ENCODE measurements at regions not wholly inside any gene's neighbourhood (a gene's known extent, or its start where the extent isn't known, plus 50 kb on each side); places are given as distances from the start of the nearest gene placed in this dataset.

GRCh38 chr2:2880938-2881337 is 496.7 kb downstream of the EIPR1 start:
- WGBS (ENCODE audit: insufficient coverage, insufficient replicate concordance, low lambda C conversion rate, missing lambda C conversion rate) = 45% methylated on average over 4 of the region's 4 CpGs
- Histone ChIP-seq H4K20me1 (ENCODE audit: control insufficient read depth, insufficient read depth) (no peaks in the 10 kb centered on the region), H2AFZ (ENCODE audit: control insufficient read depth, low read depth, low read length) (no peak overlapping the region), H3K4me1 (ENCODE audit: control insufficient read depth, insufficient read depth, low read length) (peaks cover 12% of the 10 kb centered on the region), H3K27ac (ENCODE audit: control insufficient read depth, insufficient read depth) (no peak overlapping the region), H3K36me3 (ENCODE audit: control insufficient read depth in 2 of 2, insufficient read depth in 2 of 2, low read length in 1 of 2) (no peaks in the 10 kb centered on the region), H3K9ac (ENCODE audit: control insufficient read depth, insufficient read depth, low read length) (no peak overlapping the region), H3K79me2 (ENCODE audit: control insufficient read depth, insufficient read depth, low read length) (no peaks in the 10 kb centered on the region), H3K4me2 (ENCODE audit: control insufficient read depth, insufficient read depth) (no peak overlapping the region), H3K4me3 (no peak overlapping the region), H3K27me3 (replicated peaks in 1 of 2; ENCODE audit: control insufficient read depth in 2 of 2, insufficient read depth in 2 of 2, low read length in 1 of 2) (no peaks in the 10 kb centered on the region), H3K9me3 (replicated peaks; ENCODE audit: control insufficient read depth, insufficient read depth, low read length) (peaks cover 3% of the 10 kb centered on the region; the same call in 1 of the 3 replicates)
- in situ Hi-C loops (cut with MboI) (no loop called here), intact Hi-C loops (cut with micrococcal nuclease; ENCODE audit: unreplicated experiment) (no loop called here)
- DNase-seq (ENCODE audit: low read depth, low spot score) (no peak), ATAC-seq (no peak), FAIRE-seq (no peak)
- ChIA-PET CTCF (no interaction called here), POLR2A (no interaction called here), RAD21 (ENCODE audit: unreplicated experiment) (no interaction called here), SMC1A (ENCODE audit: uncharacterized antibody, unreplicated experiment) (no interaction called here)
- TF ChIP-seq RUNX3 (IDR thresholded peaks at IDR 0.05; ENCODE audit: low read length) (no peak), POLR2AphosphoS5 (IDR thresholded peaks at IDR 0.05; ENCODE audit: low read length) (no peak), ZBTB4 (CRISPR knock-in tag; IDR thresholded peaks at IDR 0.05) (no peak), SUPT20H (IDR thresholded peaks at IDR 0.05; ENCODE audit: borderline replicate concordance, control insufficient read depth, low read depth, low read length) (no peak), SREBF1 (IDR thresholded peaks at IDR 0.05; ENCODE audit: low read length) (no peak), RAD51 (IDR thresholded peaks at IDR 0.05) (no peak), E2F4 (IDR thresholded peaks at IDR 0.05; ENCODE audit: low read depth, low read length) (no peak), ATF2 (IDR thresholded peaks at IDR 0.05; ENCODE audit: low read length) (no peak), HDAC2 (IDR thresholded peaks at IDR 0.05) (no peak)
- BruUV-seq (replicated peaks) = no TSS peak

All from GM12878 (cell line).